Esophagus muscularis mucosa (tissue), 4 donors: ENCODE measurements at regions not wholly inside any gene's neighbourhood (a gene's known extent, or its start where the extent isn't known, plus 50 kb on each side); places are given as distances from the start of the nearest gene placed in this dataset.

Source experiments
- DNase-seq: peaks from one replicate; pipeline ENCODE4 v3.0.0-alpha.2; 2017; ENCODE audit errors: extremely low spot score
- H3K27ac ChIP-seq, 4 donors: fragments of 200-600 bp; sonication (generic); replicated peaks in 1 of 4; 1 replicate in 3 of 4; 2 replicates in 1 of 4; pipeline ENCODE4 v1.5.1; 2016 to 2019; ENCODE audit warnings: mild to moderate bottlenecking in 1 of 4
- H3K27me3 ChIP-seq, 4 donors: fragments of 200-600 bp; sonication (generic); one replicate each; pipeline versions ENCODE4 v1.5.1 to v1.6.0; 2016 to 2019
- H3K36me3 ChIP-seq, 4 donors: fragments of 200-600 bp; sonication (generic); one replicate each; pipeline ENCODE4 v1.5.1; 2016 to 2019
- H3K4me1 ChIP-seq, 4 donors: fragments of 200-600 bp; sonication (generic); one replicate each; pipeline ENCODE4 v1.5.1; 2016 to 2019
- H3K4me3 ChIP-seq, 4 donors: fragments of 200-600 bp; sonication (generic); 1 replicate in 2 of 4; 2 replicates in 2 of 4; pipeline ENCODE4 v1.5.1; 2016 to 2019; ENCODE audit warnings: mild to moderate bottlenecking in 4 of 4, moderate library complexity in 1 of 4
- H3K9me3 ChIP-seq, 4 donors: fragments of 200-600 bp; sonication (generic); 1 replicate in 3 of 4; 2 replicates in 1 of 4; pipeline ENCODE4 v1.5.1; 2016 to 2019
- CTCF ChIP-seq, 3 experiments: fragments of 200-600 bp in 2 of 3; fragments of 450-650 bp in 1 of 3; sonication (generic) in 2 of 3; IDR thresholded peaks; one replicate each; pipeline ENCODE4 v1.5.1; 2017 to 2019; ENCODE audit warnings: antibody characterized with exemption in 3 of 3, mild to moderate bottlenecking in 2 of 3, moderate library complexity in 1 of 3
- EP300 ChIP-seq: sonication (generic); formaldehyde crosslinking; IDR thresholded peaks from one replicate; pipeline ENCODE4 v1.6.1; 2017; ENCODE audit warnings: antibody characterized with exemption
- POLR2A ChIP-seq: fragments of 450-650 bp; IDR thresholded peaks from one replicate; pipeline ENCODE4 v1.6.1; 2017; ENCODE audit warnings: antibody characterized with exemption, moderate library complexity, mild to moderate bottlenecking, low read depth
- POLR2AphosphoS5 ChIP-seq, 2 donors: sonication (generic); formaldehyde crosslinking; IDR thresholded peaks; one replicate each; pipeline ENCODE4 v1.6.1; 2017; ENCODE audit warnings: antibody characterized with exemption in 2 of 2
- WGBS: methylation state at CpG from one replicate; pipeline ENCODE4 v1.1.5; 2018; 5-methylcytosine and 5-hydroxymethylcytosine counted together
- intact Hi-C: fragments of 100-400 bp; cut with DNase I; formaldehyde crosslinking; loops from one replicate; pipeline ENCODE4 v1.15.1; 2023

- Histone ChIP-seq H3K4me1 (peaks cover 0 to 25% (median 6%) of the 10 kb centered on the region in 4 donors), H3K27ac (no peak overlapping the region), H3K4me3 (no peak overlapping the region), H3K9me3 (no peaks in the 10 kb centered on the region), H3K36me3 (no peaks in the 10 kb centered on the region), H3K27me3 (no peaks in the 10 kb centered on the region)
- DNase-seq = no peak
- WGBS = 80% methylated on average over 1 of the region's 1 CpG
- intact Hi-C loops = no loop called here
- TF ChIP-seq EP300 (no peak), POLR2A (no peak), POLR2AphosphoS5 (IDR thresholded peaks at IDR 0.05) (no peak), CTCF (IDR thresholded peaks at IDR 0.05) (no peak)
Measured at GRCh38 chr20:39702701-39703349, 740.7 kb downstream of the DHX35 start.

GRCh38 chr20:39700528-39700927 lies 738.4 kb downstream of the DHX35 start:
- Histone ChIP-seq H3K36me3 (no peaks in the 10 kb centered on the region), H3K9me3 (no peaks in the 10 kb centered on the region), H3K27ac (no peak overlapping the region), H3K4me3 (no peak overlapping the region), H3K4me1 (peaks cover 0 to 19% (median 3%) of the 10 kb centered on the region in 4 donors), H3K27me3 (no peaks in the 10 kb centered on the region)
- TF ChIP-seq POLR2A = no peak
- TF ChIP-seq CTCF (IDR thresholded peaks at IDR 0.05) = no peak
- no peak for TF ChIP-seq POLR2AphosphoS5 (IDR thresholded peaks at IDR 0.05)
- TF ChIP-seq EP300 = no peak
- no peak for DNase-seq
- 92% methylated on average over 3 of the region's 3 CpGs for WGBS
- intact Hi-C loops = no loop called here

GRCh38 chr20:39699166-39699725 lies 737.1 kb downstream of the DHX35 start:
- no peak for TF ChIP-seq POLR2AphosphoS5 (IDR thresholded peaks at IDR 0.05)

GRCh38 chr20:39698752-39699151 lies 736.6 kb downstream of the DHX35 start:
- no peak overlapping the region for H3K27ac ChIP-seq
- H3K9me3 ChIP-seq = no peaks in the 10 kb centered on the region
- no peaks in the 10 kb centered on the region for H3K27me3 ChIP-seq
- WGBS = 41% methylated on average over 1 of the region's 1 CpG
- peaks cover 0 to 5% (median 2%) of the 10 kb centered on the region in 4 donors for H3K4me1 ChIP-seq
- no peak for TF ChIP-seq EP300
- no peak for TF ChIP-seq POLR2A
- no peak for TF ChIP-seq CTCF (IDR thresholded peaks at IDR 0.05)
- TF ChIP-seq POLR2AphosphoS5 (IDR thresholded peaks at IDR 0.05) = no peak
- no peak overlapping the region for H3K4me3 ChIP-seq
- H3K36me3 ChIP-seq = no peaks in the 10 kb centered on the region
- intact Hi-C loops = no loop called here
- no peak for DNase-seq

More at GRCh38 chr20:39699166-39699725, 737.1 kb downstream of the DHX35 start:
- H3K4me1 ChIP-seq = peaks cover 0 to 8% (median 3%) of the 10 kb centered on the region in 4 donors
- intact Hi-C loops = no loop called here
- no peaks in the 10 kb centered on the region for H3K36me3 ChIP-seq
- H3K27me3 ChIP-seq = no peaks in the 10 kb centered on the region
- no peaks in the 10 kb centered on the region for H3K9me3 ChIP-seq
- no peak for DNase-seq
- no peak overlapping the region for H3K27ac ChIP-seq
- no peak overlapping the region for H3K4me3 ChIP-seq
- 74% methylated on average over 2 of the region's 2 CpGs for WGBS

DNA sequence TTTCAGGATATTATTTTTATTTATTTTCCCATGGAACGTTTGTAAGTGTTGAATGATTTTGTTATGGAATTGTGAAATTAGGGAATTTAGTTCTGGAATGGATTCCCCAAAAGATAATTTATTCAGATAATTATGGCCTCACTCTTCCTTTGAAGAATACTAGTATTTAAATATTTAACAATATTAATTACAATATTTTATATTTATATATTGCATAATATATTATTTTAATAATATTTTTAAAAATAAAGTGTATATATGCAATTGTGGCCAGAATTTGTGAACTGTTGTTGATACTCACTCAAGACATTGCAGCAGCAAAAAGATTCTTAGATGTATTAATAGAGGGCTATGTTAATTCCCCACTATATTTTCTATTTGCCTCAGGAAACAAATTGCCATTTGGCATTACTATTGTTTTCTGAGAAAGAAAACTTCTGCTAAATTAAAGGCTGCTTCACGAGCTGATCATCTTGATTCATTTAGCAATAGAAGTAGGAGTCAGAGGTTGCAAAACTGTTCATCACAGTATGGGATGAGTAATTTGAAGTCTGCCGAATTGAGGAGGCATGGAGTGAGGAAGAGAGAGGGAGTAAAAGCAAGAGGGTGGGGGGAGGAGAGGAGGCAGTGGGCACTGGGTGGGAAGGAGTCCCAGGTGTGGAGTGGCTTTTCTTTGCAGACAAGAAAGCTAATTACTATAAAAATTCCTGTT lies 729.2 kb downstream of the DHX35 start:
- Histone ChIP-seq H3K9me3 (no peaks in the 10 kb centered on the region), H3K27me3 (no peaks in the 10 kb centered on the region), H3K27ac (no peak overlapping the region), H3K4me1 (no peaks in the 10 kb centered on the region), H3K4me3 (no peak overlapping the region), H3K36me3 (no peaks in the 10 kb centered on the region)
- WGBS = 61% methylated on average over 3 of the region's 3 CpGs
- intact Hi-C loops = no loop called here
- no peak for DNase-seq
- no peak for TF ChIP-seq EP300
- TF ChIP-seq POLR2AphosphoS5 (IDR thresholded peaks at IDR 0.05) = no peak
- TF ChIP-seq CTCF (IDR thresholded peaks at IDR 0.05) = no peak
